Lung (tissue), 11 donors: ENCODE measurements at regions not wholly inside any gene's neighbourhood (a gene's known extent, or its start where the extent isn't known, plus 50 kb on each side); places are given as distances from the start of the nearest gene placed in this dataset.
"Not testable (repeated sequence)": the region's sequence is repeated elsewhere in the genome, so short reads cannot be mapped to it uniquely, and the experiment has no call there.

ENCODE experiments used
- ATAC-seq: fragments of 200-7000 bp; cut with Tn5 transposase; one replicate; pipeline ENCODE4 v1.9.1; 2020; ENCODE audit warnings: moderate number of reproducible peaks; ENCODE audit not compliant: insufficient read depth, low FRiP score
- DNase-seq, 3 donors: peaks; one replicate each; pipeline ENCODE4 v3.0.0-alpha.2; 2013 to 2017
- H3K27ac ChIP-seq, 2 donors: one replicate each; pipeline ENCODE4 v1.5.1; 2013; ENCODE audit warnings: mild to moderate bottlenecking in 2 of 2, moderate library complexity in 2 of 2, control low read depth in 1 of 2, inconsistent platforms in 1 of 2, low read depth in 1 of 2, low read length in 1 of 2
- H3K27me3 ChIP-seq, 3 donors: one replicate each; pipeline ENCODE4 v1.5.1; 2013; ENCODE audit warnings: low read length in 2 of 3; ENCODE audit not compliant: control insufficient read depth in 3 of 3, insufficient read depth in 3 of 3
- H3K36me3 ChIP-seq, 4 donors: one replicate each; pipeline ENCODE4 v1.5.1; 2013; ENCODE audit warnings: low read length in 4 of 4, mild to moderate bottlenecking in 1 of 4, moderate library complexity in 1 of 4; ENCODE audit not compliant: control insufficient read depth in 4 of 4, insufficient read depth in 4 of 4
- H3K4me1 ChIP-seq, 5 donors: one replicate each; pipeline ENCODE4 v1.5.1; 2013; ENCODE audit warnings: low read length in 5 of 5, mild to moderate bottlenecking in 2 of 5, moderate library complexity in 1 of 5; ENCODE audit not compliant: control insufficient read depth in 5 of 5, insufficient read depth in 5 of 5
- H3K4me3 ChIP-seq: one replicate; pipeline ENCODE4 v1.5.1; 2013; ENCODE audit warnings: mild to moderate bottlenecking, control low read depth, moderate library complexity
- H3K9ac ChIP-seq, 2 donors: one replicate each; pipeline ENCODE4 v1.5.1; 2013; ENCODE audit warnings: low read length in 2 of 2, control low read depth in 1 of 2; ENCODE audit not compliant: insufficient read depth in 1 of 2
- H3K9me3 ChIP-seq, 4 donors: one replicate each; pipeline ENCODE4 v1.5.1; 2013; ENCODE audit warnings: low read length in 3 of 4, mild to moderate bottlenecking in 1 of 4, moderate library complexity in 1 of 4; ENCODE audit not compliant: control insufficient read depth in 4 of 4, insufficient read depth in 3 of 4
- WGBS, 2 donors: extraction: QIAGEN DNeasy Blood & Tissue Kit; methylation state at CpG; one replicate each; pipeline ENCODE4 v1.1.7; 2013; 5-methylcytosine and 5-hydroxymethylcytosine counted together
- TF ChIP-seq, protein P1 (sequence below): IDR thresholded peaks from 2 replicates; pipeline ENCODE4 v1.5.1; 2012; ENCODE audit warnings: mild to moderate bottlenecking; ENCODE audit errors: control extremely low read depth, extremely low read depth
- donor health status: control.
- donor health status: control.
- donor health status: Bipolar disorder and iron deficiency.
- donor health status: healthy.
- donor health status: DM: yes; HTN: yes; CAD: no.

DNA sequence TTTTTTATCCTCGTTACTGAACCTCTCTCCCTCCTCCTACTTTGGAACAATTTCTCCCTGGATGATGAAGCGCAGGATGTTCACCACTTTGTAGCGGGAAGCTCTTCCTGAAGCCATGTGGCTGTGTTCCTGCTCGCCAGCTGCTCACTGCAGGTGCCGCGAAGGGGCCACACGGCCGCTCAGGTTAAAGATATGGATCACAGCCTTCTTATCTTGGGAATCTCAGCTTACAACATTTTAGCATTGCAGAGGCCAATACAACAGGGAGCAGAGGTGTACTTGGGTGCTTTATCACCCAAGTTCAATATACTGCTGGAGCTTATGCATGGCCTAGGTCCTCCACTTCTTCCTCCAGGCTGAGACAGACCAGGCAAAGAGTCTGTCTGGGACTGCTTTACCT, 201.2 kb upstream of the G2E3 start:
- Histone ChIP-seq H3K4me3 (no peak overlapping the region), H3K9me3 (peaks cover 0 to 3% (median 0%) of the 10 kb centered on the region in 4 donors), H3K4me1 (no peaks in the 10 kb centered on the region), H3K27me3 (no peaks in the 10 kb centered on the region), H3K27ac (no peak overlapping the region), H3K36me3 (no peaks in the 10 kb centered on the region), H3K9ac (no peak overlapping the region)
- 91 to 92% methylated on average over 8 of the region's 8 CpGs for WGBS, 2 donors
- TF ChIP-seq, protein P1, sequence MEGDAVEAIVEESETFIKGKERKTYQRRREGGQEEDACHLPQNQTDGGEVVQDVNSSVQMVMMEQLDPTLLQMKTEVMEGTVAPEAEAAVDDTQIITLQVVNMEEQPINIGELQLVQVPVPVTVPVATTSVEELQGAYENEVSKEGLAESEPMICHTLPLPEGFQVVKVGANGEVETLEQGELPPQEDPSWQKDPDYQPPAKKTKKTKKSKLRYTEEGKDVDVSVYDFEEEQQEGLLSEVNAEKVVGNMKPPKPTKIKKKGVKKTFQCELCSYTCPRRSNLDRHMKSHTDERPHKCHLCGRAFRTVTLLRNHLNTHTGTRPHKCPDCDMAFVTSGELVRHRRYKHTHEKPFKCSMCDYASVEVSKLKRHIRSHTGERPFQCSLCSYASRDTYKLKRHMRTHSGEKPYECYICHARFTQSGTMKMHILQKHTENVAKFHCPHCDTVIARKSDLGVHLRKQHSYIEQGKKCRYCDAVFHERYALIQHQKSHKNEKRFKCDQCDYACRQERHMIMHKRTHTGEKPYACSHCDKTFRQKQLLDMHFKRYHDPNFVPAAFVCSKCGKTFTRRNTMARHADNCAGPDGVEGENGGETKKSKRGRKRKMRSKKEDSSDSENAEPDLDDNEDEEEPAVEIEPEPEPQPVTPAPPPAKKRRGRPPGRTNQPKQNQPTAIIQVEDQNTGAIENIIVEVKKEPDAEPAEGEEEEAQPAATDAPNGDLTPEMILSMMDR, result no peak
- DNase-seq, result no peak
- ATAC-seq, result no peak

DNA sequence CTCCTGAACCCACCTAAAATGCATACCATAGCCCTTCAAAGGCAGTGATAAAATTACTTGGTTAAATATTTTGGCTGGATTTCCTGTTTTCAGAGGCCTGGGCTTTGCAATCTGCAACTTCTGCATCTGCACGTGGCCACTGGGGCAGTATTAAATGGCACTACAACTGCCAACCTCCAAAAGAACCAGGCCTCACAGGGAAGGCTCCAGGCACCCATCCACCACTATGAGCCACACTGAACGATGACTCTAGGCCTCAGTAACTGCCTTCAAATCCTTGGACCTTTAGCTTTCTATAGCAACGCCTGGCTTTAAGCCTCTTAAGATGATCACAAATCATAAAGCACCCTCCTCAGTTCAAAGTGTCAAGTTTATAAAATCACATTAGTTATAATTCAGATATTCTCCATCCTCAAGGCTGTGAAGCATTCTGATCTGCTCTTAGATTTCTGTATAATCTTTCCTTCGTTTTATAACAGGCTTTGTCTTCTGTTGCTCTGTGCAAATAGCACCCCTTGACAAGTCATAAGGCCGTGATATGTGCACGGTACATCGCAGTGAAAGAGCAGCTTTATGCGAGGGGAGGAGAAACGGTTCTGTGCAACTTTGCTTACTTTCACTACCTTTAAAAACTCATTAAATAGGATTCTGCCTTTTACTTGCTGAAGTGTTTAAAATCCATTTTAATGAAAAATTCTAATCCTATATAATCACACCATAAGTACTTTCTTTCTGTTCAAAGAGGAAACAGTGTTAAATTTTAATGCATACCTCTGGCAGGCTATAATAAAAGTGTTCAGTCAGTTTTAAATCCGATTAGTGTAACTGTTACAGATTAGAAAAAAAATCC, 196.4 kb upstream of the G2E3 start:
- Histone ChIP-seq H3K27me3 (no peaks in the 10 kb centered on the region), H3K4me1 (no peaks in the 10 kb centered on the region), H3K36me3 (no peaks in the 10 kb centered on the region), H3K9ac (no peak overlapping the region), H3K9me3 (peaks cover 0 to 3% (median 0%) of the 10 kb centered on the region in 4 donors), H3K4me3 (no peak overlapping the region), H3K27ac (no peak overlapping the region)
- WGBS, 2 donors, result 73 to 79% methylated on average over 10 of the region's 10 CpGs
- TF ChIP-seq, protein P1, result no peak
- ATAC-seq, result no peak
- no peak for DNase-seq

DNA sequence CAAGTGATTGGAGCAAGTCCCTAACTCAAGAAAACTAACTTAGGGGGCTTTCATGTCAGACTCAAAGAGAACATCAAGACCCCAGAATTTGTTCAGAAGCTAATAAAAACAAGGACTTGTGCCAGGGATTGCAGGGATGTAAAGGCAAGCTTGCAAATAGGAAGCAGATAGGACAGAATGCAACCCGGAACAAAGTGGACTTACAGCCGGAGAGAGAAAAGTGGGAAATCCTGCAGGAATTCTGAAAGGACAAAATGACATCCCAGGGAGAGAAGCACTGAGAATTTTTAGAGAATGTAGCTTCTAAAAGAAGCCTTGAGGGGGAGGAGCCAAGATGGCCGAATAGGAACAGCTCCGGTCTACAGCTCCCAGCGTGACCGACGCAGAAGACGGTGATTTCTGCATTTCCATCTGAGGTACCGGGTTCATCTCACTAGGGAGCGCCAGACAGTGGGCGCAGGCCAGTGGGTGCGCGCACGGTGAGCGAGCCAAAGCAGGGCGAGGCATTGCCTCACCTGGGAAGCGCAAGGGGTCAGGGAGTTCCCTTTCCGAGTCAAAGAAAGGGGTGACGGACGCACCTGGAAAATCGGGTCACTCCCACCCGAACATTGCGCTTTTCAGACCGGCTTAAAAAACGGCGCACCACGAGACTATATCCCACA, 195.6 kb upstream of the G2E3 start:
- not testable (repeated sequence) for H3K9me3 ChIP-seq, H3K4me3 ChIP-seq, H3K4me1 ChIP-seq, H3K27me3 ChIP-seq, H3K36me3 ChIP-seq, DNase-seq, ATAC-seq, H3K27ac ChIP-seq, H3K9ac ChIP-seq
- 93 to 96% methylated on average over 17 to 18 of the region's 27 CpGs for WGBS, 2 donors

DNA sequence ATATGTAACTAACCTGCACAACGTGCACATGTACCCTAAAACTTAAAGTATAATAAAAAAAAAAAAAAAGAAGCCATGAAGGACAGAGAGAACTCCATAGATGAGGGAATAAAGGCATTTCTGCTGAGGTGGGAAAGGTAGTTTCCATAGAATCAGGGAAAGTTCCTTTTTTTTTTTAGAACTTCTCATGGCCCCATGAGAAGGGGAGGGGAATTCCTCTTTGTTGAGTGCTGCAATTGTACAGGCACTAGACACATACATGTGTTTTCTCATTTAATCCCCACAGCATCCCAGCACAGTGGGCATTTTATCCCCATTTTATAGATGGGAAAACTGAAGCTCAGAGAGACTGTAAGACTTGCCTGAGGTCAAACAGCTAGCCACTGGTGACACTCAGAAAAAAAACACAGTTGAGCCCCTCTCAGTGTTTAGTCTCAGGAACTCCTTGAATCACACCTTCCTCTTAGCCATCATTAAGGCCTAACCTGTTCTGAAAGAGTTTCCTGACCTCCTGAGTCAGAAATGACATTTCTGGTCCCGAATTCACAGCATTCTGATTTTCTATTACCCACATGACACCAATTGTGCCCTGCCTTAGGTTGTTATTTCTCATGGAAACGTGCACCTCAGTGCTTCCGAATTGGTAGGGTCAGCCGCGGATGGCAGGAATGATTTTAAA, 189.3 kb upstream of the G2E3 start:
- Histone ChIP-seq H3K4me1 (no peaks in the 10 kb centered on the region), H3K9ac (no peak overlapping the region), H3K4me3 (no peak overlapping the region), H3K27ac (no peak overlapping the region), H3K27me3 (no peaks in the 10 kb centered on the region), H3K36me3 (no peaks in the 10 kb centered on the region), H3K9me3 (no peaks in the 10 kb centered on the region)
- no peak for DNase-seq
- TF ChIP-seq, protein P1, result no peak
- no peak for ATAC-seq
- WGBS, 2 donors, result 88 to 92% methylated on average over 5 to 6 of the region's 6 CpGs
